ENCODE measurements at regions not wholly inside any gene's neighbourhood (a gene's known extent, or its start where the extent isn't known, plus 50 kb on each side); places are given as distances from the start of the nearest gene placed in this dataset.

- TF ChIP-seq CTCF (IDR thresholded peaks at IDR 0.05) (no peak), EP300 (IDR thresholded peaks at IDR 0.05) (no peak), POLR2A (IDR thresholded peaks at IDR 0.05) (no peak)
These were observed 1677.7 kb downstream of the SUCLG1 start for GRCh38 chr2:82781176-82781915.

All from ovary (tissue), 3 donors.